ENCODE measurements at regions not wholly inside any gene's neighbourhood (a gene's known extent, or its start where the extent isn't known, plus 50 kb on each side); places are given as distances from the start of the nearest gene placed in this dataset.

DNA sequence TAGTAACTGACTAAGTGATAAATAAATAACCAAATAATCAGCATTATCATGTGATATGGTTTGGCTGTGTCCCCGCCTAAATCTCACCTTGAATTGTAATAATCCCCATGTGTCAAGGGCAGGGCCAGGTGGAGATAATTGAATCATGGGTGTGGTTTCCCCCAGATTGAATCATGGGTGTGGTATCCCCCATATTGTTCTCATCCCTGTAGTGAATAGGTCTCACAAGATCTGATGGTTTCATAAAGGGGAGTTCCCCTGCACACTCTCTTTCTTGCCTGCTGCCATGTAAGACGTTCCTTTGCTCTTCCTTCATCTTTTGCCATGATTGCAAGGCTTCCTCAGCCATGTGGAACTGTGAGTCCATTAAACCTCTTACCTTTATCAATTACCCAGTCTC, 72.1 kb upstream of the NRP1 start:
- TF ChIP-seq, protein P1, sequence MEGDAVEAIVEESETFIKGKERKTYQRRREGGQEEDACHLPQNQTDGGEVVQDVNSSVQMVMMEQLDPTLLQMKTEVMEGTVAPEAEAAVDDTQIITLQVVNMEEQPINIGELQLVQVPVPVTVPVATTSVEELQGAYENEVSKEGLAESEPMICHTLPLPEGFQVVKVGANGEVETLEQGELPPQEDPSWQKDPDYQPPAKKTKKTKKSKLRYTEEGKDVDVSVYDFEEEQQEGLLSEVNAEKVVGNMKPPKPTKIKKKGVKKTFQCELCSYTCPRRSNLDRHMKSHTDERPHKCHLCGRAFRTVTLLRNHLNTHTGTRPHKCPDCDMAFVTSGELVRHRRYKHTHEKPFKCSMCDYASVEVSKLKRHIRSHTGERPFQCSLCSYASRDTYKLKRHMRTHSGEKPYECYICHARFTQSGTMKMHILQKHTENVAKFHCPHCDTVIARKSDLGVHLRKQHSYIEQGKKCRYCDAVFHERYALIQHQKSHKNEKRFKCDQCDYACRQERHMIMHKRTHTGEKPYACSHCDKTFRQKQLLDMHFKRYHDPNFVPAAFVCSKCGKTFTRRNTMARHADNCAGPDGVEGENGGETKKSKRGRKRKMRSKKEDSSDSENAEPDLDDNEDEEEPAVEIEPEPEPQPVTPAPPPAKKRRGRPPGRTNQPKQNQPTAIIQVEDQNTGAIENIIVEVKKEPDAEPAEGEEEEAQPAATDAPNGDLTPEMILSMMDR (conservative IDR thresholded peaks at IDR 0.05 in 1 of 2, IDR thresholded peaks at IDR 0.05 in 1 of 2; ENCODE audit: low read depth in 1 of 2, low read length in 2 of 2), result no peak
- TF ChIP-seq EZH2 (IDR thresholded peaks at IDR 0.05; ENCODE audit: low read length, missing control alignments), result no peak
